Epithelial cell of proximal tubule (primary cell): ENCODE measurements at regions not wholly inside any gene's neighbourhood (a gene's known extent, or its start where the extent isn't known, plus 50 kb on each side); places are given as distances from the start of the nearest gene placed in this dataset.
A peak's percentile ranks its signal among the peaks of the same experiment; 100 is the strongest.

Experiments
- DNase-seq: peaks from one replicate; pipeline ENCODE4 v3.0.0-alpha.2; 2011; ENCODE audit warnings: low read depth
- H3K4me3 ChIP-seq: 2 replicates; pipeline ENCODE4 v1.5.1; 2011; ENCODE audit warnings: low read depth, mild to moderate bottlenecking, low read length
- TF ChIP-seq, protein P1 (sequence below): conservative IDR thresholded peaks from 2 replicates; pipeline ENCODE4 v1.5.1; 2012; ENCODE audit warnings: low read depth, mild to moderate bottlenecking, low read length

DNA sequence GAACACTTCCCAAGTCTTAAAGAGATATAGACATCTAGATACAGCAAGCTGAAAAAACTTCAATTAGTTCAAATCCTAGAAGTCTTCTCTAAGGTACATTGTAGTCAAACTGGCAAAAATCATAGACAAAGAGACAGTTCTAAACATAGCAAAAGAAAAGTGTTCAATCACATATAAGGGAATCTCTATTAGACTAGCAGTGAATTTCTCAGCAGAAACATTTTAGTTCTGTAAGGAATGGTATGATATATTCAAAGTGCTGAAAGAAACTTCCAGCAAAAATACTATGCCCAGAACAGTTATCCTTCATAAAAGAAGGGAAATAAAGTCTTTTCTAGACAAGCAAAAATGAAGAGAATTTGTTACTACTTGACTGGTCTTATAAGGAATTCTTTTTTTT is 186.3 kb upstream of the SYNCRIP start:
- TF ChIP-seq, protein P1, sequence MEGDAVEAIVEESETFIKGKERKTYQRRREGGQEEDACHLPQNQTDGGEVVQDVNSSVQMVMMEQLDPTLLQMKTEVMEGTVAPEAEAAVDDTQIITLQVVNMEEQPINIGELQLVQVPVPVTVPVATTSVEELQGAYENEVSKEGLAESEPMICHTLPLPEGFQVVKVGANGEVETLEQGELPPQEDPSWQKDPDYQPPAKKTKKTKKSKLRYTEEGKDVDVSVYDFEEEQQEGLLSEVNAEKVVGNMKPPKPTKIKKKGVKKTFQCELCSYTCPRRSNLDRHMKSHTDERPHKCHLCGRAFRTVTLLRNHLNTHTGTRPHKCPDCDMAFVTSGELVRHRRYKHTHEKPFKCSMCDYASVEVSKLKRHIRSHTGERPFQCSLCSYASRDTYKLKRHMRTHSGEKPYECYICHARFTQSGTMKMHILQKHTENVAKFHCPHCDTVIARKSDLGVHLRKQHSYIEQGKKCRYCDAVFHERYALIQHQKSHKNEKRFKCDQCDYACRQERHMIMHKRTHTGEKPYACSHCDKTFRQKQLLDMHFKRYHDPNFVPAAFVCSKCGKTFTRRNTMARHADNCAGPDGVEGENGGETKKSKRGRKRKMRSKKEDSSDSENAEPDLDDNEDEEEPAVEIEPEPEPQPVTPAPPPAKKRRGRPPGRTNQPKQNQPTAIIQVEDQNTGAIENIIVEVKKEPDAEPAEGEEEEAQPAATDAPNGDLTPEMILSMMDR: no peak
- DNase-seq: no peak
- no peak overlapping the region for H3K4me3 ChIP-seq

DNA sequence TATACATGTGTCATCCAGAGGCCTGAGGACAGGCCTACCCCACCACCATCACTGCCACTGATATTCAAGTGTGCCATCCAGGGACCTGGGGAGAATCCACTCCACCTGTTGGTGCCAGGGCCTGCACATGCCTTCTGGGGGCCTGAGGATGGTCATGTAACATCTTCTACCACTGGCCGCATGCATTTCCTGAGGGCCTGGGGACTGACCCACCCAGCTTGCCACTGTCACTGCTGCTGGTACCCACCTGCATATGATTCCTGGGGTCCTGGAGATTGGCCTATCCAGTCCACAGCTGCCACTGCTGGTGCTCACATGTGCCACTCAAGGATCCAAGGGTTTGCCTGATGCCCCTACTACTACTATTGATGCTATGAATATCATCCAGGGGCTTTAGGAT is 184.3 kb upstream of the SYNCRIP start:
- no peak overlapping the region for H3K4me3 ChIP-seq
- TF ChIP-seq, protein P1: no peak
- no peak for DNase-seq

DNA sequence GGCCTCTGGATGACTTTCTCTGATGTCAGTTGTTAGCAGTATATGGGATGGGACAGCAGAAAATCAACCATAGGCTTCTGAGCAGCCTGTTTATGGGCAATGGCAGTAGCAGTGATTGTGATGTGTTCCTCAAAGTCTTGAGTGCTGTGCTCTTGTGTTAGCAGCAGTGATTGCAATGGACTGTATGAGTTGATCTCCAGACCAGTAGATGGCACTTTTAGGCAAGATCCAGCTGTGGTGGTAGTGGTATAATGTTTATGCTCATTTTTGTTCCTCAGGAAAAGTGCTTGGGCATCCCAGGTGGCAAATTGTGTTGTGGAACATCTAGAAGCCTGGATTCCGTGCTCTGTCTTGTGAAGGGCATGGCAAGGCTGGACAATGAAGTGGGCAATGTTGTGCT is 181.6 kb upstream of the SYNCRIP start:
- no peak overlapping the region for H3K4me3 ChIP-seq
- DNase-seq: no peak
- TF ChIP-seq, protein P1: peak; percentile 6

DNA sequence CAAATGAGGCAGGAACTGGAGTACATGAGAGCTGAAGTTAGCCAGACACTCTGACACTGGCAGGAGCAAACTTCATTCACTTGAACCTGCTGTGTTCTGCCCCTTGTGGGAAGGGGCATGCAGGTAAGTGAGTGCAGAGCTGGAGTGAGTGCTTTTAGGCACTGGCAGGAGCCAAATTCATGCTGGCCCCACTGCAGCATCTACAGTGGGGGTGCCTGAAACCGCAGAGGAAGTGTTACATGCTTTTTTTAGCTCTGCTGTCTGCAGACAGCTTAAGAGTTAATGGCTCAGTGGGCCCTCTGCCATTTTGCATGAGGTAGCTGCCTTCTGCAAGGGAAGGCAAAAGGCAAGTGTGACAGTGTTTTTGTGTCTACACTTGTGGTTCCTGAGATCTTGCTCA is 167.9 kb upstream of the SYNCRIP start:
- no peak for DNase-seq
- H3K4me3 ChIP-seq: no peak overlapping the region
- TF ChIP-seq, protein P1: no peak

DNA sequence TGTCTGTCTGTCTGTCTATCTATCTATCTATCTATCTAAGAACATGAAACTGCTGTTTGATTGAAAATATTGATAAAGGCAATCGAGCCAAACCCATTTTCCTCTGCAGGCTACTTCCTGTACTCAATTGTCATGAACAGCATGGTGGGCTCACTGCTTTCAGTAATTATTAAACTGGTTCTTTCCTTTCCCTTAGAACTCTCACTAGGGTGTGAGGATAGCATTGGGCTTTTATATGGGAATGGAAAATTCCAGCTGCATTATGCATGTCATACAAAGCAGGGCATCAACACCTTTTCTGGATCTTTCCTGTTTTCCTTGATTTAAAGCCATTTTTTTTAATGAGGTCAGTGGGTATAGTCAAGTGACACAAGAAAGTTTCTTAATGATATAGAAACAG is 161.0 kb upstream of the SYNCRIP start:
- no peak overlapping the region for H3K4me3 ChIP-seq
- no peak for DNase-seq
- TF ChIP-seq, protein P1: no peak

DNA sequence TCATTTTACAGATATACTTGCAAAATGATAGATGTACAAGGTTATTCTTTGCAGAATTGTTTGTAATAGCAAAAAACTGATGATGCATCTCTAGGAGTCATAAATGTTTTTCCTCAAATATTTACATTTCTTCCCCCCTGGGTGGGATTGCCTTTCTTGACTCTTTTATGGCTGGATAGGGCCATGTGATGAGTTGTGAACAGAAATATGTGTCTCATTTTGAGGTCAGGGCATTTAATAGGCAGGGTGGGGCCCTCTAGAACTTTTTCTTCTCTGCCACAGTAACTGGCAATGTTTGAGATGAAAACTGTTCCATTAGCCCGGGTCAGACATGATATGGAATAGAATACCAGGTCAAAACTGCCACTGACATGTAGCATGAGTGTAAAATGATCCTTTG is 159.5 kb upstream of the SYNCRIP start:
- TF ChIP-seq, protein P1: no peak
- no peak for DNase-seq
- H3K4me3 ChIP-seq: no peak overlapping the region

DNA sequence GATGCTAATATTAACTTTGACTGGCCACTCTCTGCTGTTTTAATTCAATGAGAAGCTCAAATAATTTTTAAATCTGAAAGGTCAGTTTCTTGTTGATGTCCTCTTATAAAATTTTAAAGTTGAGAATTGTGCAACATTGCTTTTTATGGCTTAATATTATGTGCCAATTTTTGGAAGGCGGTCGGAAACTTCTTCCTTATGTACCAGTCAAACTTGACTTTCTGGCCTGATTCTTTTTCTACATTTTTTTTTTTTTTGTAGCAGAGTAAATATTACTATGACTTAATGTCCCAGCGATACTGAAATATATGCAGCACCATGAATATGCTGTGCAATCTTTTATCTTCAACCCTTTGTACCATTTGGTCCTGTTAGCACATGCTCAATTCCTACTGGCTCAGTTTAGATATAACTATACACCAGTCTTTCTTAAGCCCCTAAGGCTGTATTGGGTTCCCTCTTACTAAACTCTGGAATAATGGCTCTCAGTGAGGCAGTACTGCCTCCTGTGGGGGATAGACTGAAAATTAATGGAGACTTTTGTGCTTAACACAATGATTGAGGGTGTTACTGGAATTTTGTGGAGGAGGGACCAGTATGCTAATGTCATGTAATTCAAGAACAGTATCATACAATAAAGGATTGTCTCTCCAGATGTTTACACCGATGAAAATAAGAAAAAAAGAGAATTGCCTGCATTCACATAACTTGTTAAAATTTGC is 156.4 kb upstream of the SYNCRIP start:
- H3K4me3 ChIP-seq: no peak overlapping the region
- TF ChIP-seq, protein P1: no peak
- DNase-seq: no peak
